Activated CD4-positive, alpha-beta T cell treated with anti-CD3 and anti-CD28 coated beads, Interleukin-2, amount 10 ng/mL, durations not matched to agents 7 days and 5 days (primary cell): ENCODE measurements at regions not wholly inside any gene's neighbourhood (a gene's known extent, or its start where the extent isn't known, plus 50 kb on each side); places are given as distances from the start of the nearest gene placed in this dataset.
A peak's percentile ranks its signal among the peaks of the same experiment; 100 is the strongest.

Experiments used
- CTCF ChIA-PET: fragments of 350-600 bp; sonication (Branson Sonifier 250); formaldehyde crosslinking; loops from one replicate; lab custom pipeline; 2021; ENCODE audit warnings: antibody characterized with exemption; lab: Charles Lee
- POLR2A ChIA-PET: fragments of 350-600 bp; sonication (Branson Sonifier 250); formaldehyde crosslinking; loops from one replicate; lab custom pipeline; 2021; ENCODE audit warnings: antibody characterized with exemption; lab: Charles Lee
- DNase-seq: peaks from one replicate; pipeline ENCODE4 v3.0.0-alpha.2; 2020
- H3K27ac Mint-ChIP-seq: one replicate; pipeline ENCODE4 v1.8.0; 2021; ENCODE audit warnings: mild to moderate bottlenecking, moderate library complexity, mixed read lengths
- H3K27me3 Mint-ChIP-seq: one replicate; pipeline ENCODE4 v1.8.0; 2021; ENCODE audit warnings: mixed read lengths
- H3K36me3 Mint-ChIP-seq: one replicate; pipeline ENCODE4 v1.8.0; 2021; ENCODE audit warnings: low read depth, mixed read lengths
- H3K4me1 Mint-ChIP-seq: one replicate; pipeline ENCODE4 v1.8.0; 2021; ENCODE audit warnings: mixed read lengths
- H3K4me3 Mint-ChIP-seq: one replicate; pipeline ENCODE4 v1.8.0; 2021; ENCODE audit warnings: mild to moderate bottlenecking, moderate library complexity, mixed read lengths
- H3K9me3 Mint-ChIP-seq: one replicate; pipeline ENCODE4 v1.8.0; 2021; ENCODE audit warnings: mixed read lengths

GRCh38 chr10:62538606-62539005, 164.4 kb downstream of the ZNF365 start:
- Mint-ChIP-seq H3K27me3 (peaks cover 18% of the 10 kb centered on the region), H3K36me3 (no peaks in the 10 kb centered on the region), H3K4me1 (no peaks in the 10 kb centered on the region), H3K9me3 (peaks cover 2% of the 10 kb centered on the region), H3K27ac (no peak overlapping the region), H3K4me3 (no peak overlapping the region)
- no peak for DNase-seq
- ChIA-PET POLR2A (no interaction called here), CTCF (no interaction called here)

GRCh38 chr10:62540389-62540788, 166.2 kb downstream of the ZNF365 start:
- POLR2A ChIA-PET, result no interaction called here
- Mint-ChIP-seq H3K9me3 (peaks cover 2% of the 10 kb centered on the region), H3K27ac (no peak overlapping the region), H3K4me3 (no peak overlapping the region), H3K27me3 (peaks cover 18% of the 10 kb centered on the region), H3K36me3 (no peaks in the 10 kb centered on the region), H3K4me1 (no peaks in the 10 kb centered on the region)
- CTCF ChIA-PET, result no interaction called here
- no peak for DNase-seq

GRCh38 chr10:62541811-62542210, 167.6 kb downstream of the ZNF365 start:
- peaks cover 2% of the 10 kb centered on the region for H3K9me3 Mint-ChIP-seq
- no peaks in the 10 kb centered on the region for H3K4me1 Mint-ChIP-seq
- CTCF ChIA-PET, result interaction anchor here (0.6 to 0.8 kb wide), 2 partner anchors 17 to 558 kb away, joined by 3 to 4 read pairs; no protein-coding TSS in a partner anchor
- no peaks in the 10 kb centered on the region for H3K36me3 Mint-ChIP-seq
- no peak for DNase-seq
- H3K27ac Mint-ChIP-seq, result no peak overlapping the region
- peaks cover 18% of the 10 kb centered on the region for H3K27me3 Mint-ChIP-seq
- H3K4me3 Mint-ChIP-seq, result no peak overlapping the region
- POLR2A ChIA-PET, result no interaction called here

GRCh38 chr10:62543571-62544355, 169.6 kb downstream of the ZNF365 start:
- Mint-ChIP-seq H3K9me3 (peaks cover 2% of the 10 kb centered on the region), H3K36me3 (no peaks in the 10 kb centered on the region), H3K4me1 (no peaks in the 10 kb centered on the region), H3K27me3 (peaks cover 19% of the 10 kb centered on the region), H3K4me3 (no peak overlapping the region), H3K27ac (no peak overlapping the region)
- DNase-seq, result no peak
- ChIA-PET POLR2A (no interaction called here), CTCF (interaction anchor here (0.6 kb wide), 1 partner anchor 18 kb away, joined by 3 read pairs; no protein-coding TSS in a partner anchor)

- ChIA-PET CTCF (interaction anchor here (0.6 kb wide), 1 partner anchor 801 kb away, joined by 5 read pairs; no protein-coding TSS in a partner anchor), POLR2A (no interaction called here)
- Mint-ChIP-seq H3K9me3 (peaks cover 2% of the 10 kb centered on the region), H3K4me1 (no peaks in the 10 kb centered on the region), H3K27me3 (peaks cover 18% of the 10 kb centered on the region), H3K4me3 (no peak overlapping the region), H3K36me3 (no peaks in the 10 kb centered on the region), H3K27ac (no peak overlapping the region)
- no peak for DNase-seq
These were observed 171.2 kb downstream of the ZNF365 start for GRCh38 chr10:62545160-62546066.

- Mint-ChIP-seq H3K27ac (no peak overlapping the region), H3K27me3 (peaks cover 9% of the 10 kb centered on the region), H3K4me3 (no peak overlapping the region), H3K36me3 (no peaks in the 10 kb centered on the region), H3K4me1 (no peaks in the 10 kb centered on the region), H3K9me3 (no peaks in the 10 kb centered on the region)
- ChIA-PET POLR2A (no interaction called here), CTCF (interaction anchor here (1.5 kb wide), 1 partner anchor 12 kb away, joined by 3 read pairs; no protein-coding TSS in a partner anchor)
- no peak for DNase-seq
These were observed 174.5 kb downstream of the ZNF365 start for GRCh38 chr10:62548686-62549085.

GRCh38 chr10:62550173-62550572, 176.0 kb downstream of the ZNF365 start:
- CTCF ChIA-PET, result no interaction called here
- Mint-ChIP-seq H3K9me3 (no peaks in the 10 kb centered on the region), H3K4me3 (no peak overlapping the region), H3K27ac (no peak overlapping the region), H3K4me1 (no peaks in the 10 kb centered on the region), H3K27me3 (peaks cover 6% of the 10 kb centered on the region), H3K36me3 (no peaks in the 10 kb centered on the region)
- DNase-seq, result no peak
- POLR2A ChIA-PET, result no interaction called here

- H3K4me3 Mint-ChIP-seq, result no peak overlapping the region
- CTCF ChIA-PET, result no interaction called here
- no peaks in the 10 kb centered on the region for H3K4me1 Mint-ChIP-seq
- no peak overlapping the region for H3K27ac Mint-ChIP-seq
- H3K9me3 Mint-ChIP-seq, result no peaks in the 10 kb centered on the region
- DNase-seq, result peak; percentile 12
- POLR2A ChIA-PET, result no interaction called here
- H3K27me3 Mint-ChIP-seq, result peaks cover 9% of the 10 kb centered on the region
- no peaks in the 10 kb centered on the region for H3K36me3 Mint-ChIP-seq
These were observed 180.5 kb downstream of the ZNF365 start for GRCh38 chr10:62554632-62555199.

GRCh38 chr10:62559481-62560200, 185.5 kb downstream of the ZNF365 start:
- ChIA-PET CTCF (no interaction called here), POLR2A (no interaction called here)
- Mint-ChIP-seq H3K36me3 (no peaks in the 10 kb centered on the region), H3K27ac (no peak overlapping the region), H3K9me3 (no peaks in the 10 kb centered on the region), H3K4me1 (no peaks in the 10 kb centered on the region), H3K27me3 (peaks cover 16% of the 10 kb centered on the region), H3K4me3 (no peak overlapping the region)
- no peak for DNase-seq

- Mint-ChIP-seq H3K4me1 (no peaks in the 10 kb centered on the region), H3K27me3 (peaks cover 16% of the 10 kb centered on the region), H3K9me3 (no peaks in the 10 kb centered on the region), H3K4me3 (no peak overlapping the region), H3K36me3 (no peaks in the 10 kb centered on the region), H3K27ac (no peak overlapping the region)
- DNase-seq, result no peak
- ChIA-PET POLR2A (no interaction called here), CTCF (no interaction called here)
These were observed 186.1 kb downstream of the ZNF365 start for GRCh38 chr10:62560201-62560819.

GRCh38 chr10:62561151-62561550, 187.0 kb downstream of the ZNF365 start:
- no peak overlapping the region for H3K27ac Mint-ChIP-seq
- H3K27me3 Mint-ChIP-seq, result peaks cover 16% of the 10 kb centered on the region
- H3K4me1 Mint-ChIP-seq, result no peaks in the 10 kb centered on the region
- DNase-seq, result no peak
- no peaks in the 10 kb centered on the region for H3K9me3 Mint-ChIP-seq
- H3K4me3 Mint-ChIP-seq, result no peak overlapping the region
- CTCF ChIA-PET, result interaction anchor here (0.6 kb wide), 1 partner anchor 57 kb away, joined by 3 read pairs; no protein-coding TSS in a partner anchor
- no peaks in the 10 kb centered on the region for H3K36me3 Mint-ChIP-seq
- POLR2A ChIA-PET, result no interaction called here

GRCh38 chr10:62562101-62562500, 187.9 kb downstream of the ZNF365 start:
- POLR2A ChIA-PET, result no interaction called here
- Mint-ChIP-seq H3K27me3 (peaks cover 16% of the 10 kb centered on the region), H3K9me3 (no peaks in the 10 kb centered on the region), H3K36me3 (no peaks in the 10 kb centered on the region), H3K4me3 (no peak overlapping the region), H3K4me1 (no peaks in the 10 kb centered on the region), H3K27ac (no peak overlapping the region)
- no peak for DNase-seq
- CTCF ChIA-PET, result interaction anchor here (0.6 to 0.7 kb wide), 3 partner anchors 19 to 119 kb away, joined by 3 read pairs; no protein-coding TSS in a partner anchor
